ENCODE measurements at regions not wholly inside any gene's neighbourhood (a gene's known extent, or its start where the extent isn't known, plus 50 kb on each side); places are given as distances from the start of the nearest gene placed in this dataset.

- TF ChIP-seq NFYB (CRISPR knock-in tag; conservative IDR thresholded peaks at IDR 0.05; ENCODE audit: low read depth) (no peak), ZSCAN18 (CRISPR knock-in tag; IDR thresholded peaks at IDR 0.05) (no peak), NR2C2 (CRISPR knock-in tag; IDR thresholded peaks at IDR 0.05) (no peak), HMGA2 (CRISPR knock-in tag; IDR thresholded peaks at IDR 0.05) (no peak), ZBTB21 (CRISPR knock-in tag; IDR thresholded peaks at IDR 0.05; ENCODE audit: borderline replicate concordance) (no peak), ZNF396 (CRISPR knock-in tag; IDR thresholded peaks at IDR 0.05; ENCODE audit: borderline replicate concordance) (no peak), SMAD3 (CRISPR knock-in tag; IDR thresholded peaks at IDR 0.05; ENCODE audit: borderline replicate concordance) (no peak), CREB1 (CRISPR knock-in tag; IDR thresholded peaks at IDR 0.05) (no peak), EMX1 (CRISPR knock-in tag; IDR thresholded peaks at IDR 0.05) (no peak), ZNF219 (CRISPR knock-in tag; IDR thresholded peaks at IDR 0.05; ENCODE audit: borderline replicate concordance) (no peak), SOX15 (CRISPR knock-in tag; IDR thresholded peaks at IDR 0.05) (no peak), ZNF423 (CRISPR knock-in tag; IDR thresholded peaks at IDR 0.05) (no peak), GTF2I (CRISPR knock-in tag; conservative IDR thresholded peaks at IDR 0.05) (no peak), JAZF1 (CRISPR knock-in tag; IDR thresholded peaks at IDR 0.05) (no peak), CREM (CRISPR knock-in tag; IDR thresholded peaks at IDR 0.05) (no peak)
- TF ChIP-seq, protein P1, sequence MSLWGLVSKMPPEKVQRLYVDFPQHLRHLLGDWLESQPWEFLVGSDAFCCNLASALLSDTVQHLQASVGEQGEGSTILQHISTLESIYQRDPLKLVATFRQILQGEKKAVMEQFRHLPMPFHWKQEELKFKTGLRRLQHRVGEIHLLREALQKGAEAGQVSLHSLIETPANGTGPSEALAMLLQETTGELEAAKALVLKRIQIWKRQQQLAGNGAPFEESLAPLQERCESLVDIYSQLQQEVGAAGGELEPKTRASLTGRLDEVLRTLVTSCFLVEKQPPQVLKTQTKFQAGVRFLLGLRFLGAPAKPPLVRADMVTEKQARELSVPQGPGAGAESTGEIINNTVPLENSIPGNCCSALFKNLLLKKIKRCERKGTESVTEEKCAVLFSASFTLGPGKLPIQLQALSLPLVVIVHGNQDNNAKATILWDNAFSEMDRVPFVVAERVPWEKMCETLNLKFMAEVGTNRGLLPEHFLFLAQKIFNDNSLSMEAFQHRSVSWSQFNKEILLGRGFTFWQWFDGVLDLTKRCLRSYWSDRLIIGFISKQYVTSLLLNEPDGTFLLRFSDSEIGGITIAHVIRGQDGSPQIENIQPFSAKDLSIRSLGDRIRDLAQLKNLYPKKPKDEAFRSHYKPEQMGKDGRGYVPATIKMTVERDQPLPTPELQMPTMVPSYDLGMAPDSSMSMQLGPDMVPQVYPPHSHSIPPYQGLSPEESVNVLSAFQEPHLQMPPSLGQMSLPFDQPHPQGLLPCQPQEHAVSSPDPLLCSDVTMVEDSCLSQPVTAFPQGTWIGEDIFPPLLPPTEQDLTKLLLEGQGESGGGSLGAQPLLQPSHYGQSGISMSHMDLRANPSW (CRISPR knock-in tag; conservative IDR thresholded peaks at IDR 0.05; ENCODE audit: low read depth) = no peak
- TF ChIP-seq, protein P2, sequence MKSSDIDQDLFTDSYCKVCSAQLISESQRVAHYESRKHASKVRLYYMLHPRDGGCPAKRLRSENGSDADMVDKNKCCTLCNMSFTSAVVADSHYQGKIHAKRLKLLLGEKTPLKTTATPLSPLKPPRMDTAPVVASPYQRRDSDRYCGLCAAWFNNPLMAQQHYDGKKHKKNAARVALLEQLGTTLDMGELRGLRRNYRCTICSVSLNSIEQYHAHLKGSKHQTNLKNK (CRISPR knock-in tag; IDR thresholded peaks at IDR 0.05) = no peak
- TF ChIP-seq, protein P3, sequence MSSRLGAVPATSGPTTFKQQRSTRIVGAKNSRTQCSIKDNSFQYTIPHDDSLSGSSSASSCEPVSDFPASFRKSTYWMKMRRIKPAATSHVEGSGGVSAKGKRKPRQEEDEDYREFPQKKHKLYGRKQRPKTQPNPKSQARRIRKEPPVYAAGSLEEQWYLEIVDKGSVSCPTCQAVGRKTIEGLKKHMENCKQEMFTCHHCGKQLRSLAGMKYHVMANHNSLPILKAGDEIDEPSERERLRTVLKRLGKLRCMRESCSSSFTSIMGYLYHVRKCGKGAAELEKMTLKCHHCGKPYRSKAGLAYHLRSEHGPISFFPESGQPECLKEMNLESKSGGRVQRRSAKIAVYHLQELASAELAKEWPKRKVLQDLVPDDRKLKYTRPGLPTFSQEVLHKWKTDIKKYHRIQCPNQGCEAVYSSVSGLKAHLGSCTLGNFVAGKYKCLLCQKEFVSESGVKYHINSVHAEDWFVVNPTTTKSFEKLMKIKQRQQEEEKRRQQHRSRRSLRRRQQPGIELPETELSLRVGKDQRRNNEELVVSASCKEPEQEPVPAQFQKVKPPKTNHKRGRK (CRISPR knock-in tag; IDR thresholded peaks at IDR 0.05; ENCODE audit: borderline replicate concordance) = no peak
- TF ChIP-seq, protein P4, sequence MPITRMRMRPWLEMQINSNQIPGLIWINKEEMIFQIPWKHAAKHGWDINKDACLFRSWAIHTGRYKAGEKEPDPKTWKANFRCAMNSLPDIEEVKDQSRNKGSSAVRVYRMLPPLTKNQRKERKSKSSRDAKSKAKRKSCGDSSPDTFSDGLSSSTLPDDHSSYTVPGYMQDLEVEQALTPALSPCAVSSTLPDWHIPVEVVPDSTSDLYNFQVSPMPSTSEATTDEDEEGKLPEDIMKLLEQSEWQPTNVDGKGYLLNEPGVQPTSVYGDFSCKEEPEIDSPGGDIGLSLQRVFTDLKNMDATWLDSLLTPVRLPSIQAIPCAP (CRISPR knock-in tag; IDR thresholded peaks at IDR 0.05) = no peak
- TF ChIP-seq, protein P5, sequence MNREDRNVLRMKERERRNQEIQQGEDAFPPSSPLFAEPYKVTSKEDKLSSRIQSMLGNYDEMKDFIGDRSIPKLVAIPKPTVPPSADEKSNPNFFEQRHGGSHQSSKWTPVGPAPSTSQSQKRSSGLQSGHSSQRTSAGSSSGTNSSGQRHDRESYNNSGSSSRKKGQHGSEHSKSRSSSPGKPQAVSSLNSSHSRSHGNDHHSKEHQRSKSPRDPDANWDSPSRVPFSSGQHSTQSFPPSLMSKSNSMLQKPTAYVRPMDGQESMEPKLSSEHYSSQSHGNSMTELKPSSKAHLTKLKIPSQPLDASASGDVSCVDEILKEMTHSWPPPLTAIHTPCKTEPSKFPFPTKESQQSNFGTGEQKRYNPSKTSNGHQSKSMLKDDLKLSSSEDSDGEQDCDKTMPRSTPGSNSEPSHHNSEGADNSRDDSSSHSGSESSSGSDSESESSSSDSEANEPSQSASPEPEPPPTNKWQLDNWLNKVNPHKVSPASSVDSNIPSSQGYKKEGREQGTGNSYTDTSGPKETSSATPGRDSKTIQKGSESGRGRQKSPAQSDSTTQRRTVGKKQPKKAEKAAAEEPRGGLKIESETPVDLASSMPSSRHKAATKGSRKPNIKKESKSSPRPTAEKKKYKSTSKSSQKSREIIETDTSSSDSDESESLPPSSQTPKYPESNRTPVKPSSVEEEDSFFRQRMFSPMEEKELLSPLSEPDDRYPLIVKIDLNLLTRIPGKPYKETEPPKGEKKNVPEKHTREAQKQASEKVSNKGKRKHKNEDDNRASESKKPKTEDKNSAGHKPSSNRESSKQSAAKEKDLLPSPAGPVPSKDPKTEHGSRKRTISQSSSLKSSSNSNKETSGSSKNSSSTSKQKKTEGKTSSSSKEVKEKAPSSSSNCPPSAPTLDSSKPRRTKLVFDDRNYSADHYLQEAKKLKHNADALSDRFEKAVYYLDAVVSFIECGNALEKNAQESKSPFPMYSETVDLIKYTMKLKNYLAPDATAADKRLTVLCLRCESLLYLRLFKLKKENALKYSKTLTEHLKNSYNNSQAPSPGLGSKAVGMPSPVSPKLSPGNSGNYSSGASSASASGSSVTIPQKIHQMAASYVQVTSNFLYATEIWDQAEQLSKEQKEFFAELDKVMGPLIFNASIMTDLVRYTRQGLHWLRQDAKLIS (CRISPR knock-in tag; IDR thresholded peaks at IDR 0.05; ENCODE audit: borderline replicate concordance) = no peak
- Mint-ChIP-seq H3K27me3 (ENCODE audit: low read depth) (no peaks in the 10 kb centered on the region), H3K9me3 (peaks cover 1% of the 10 kb centered on the region; the same call in 1 of the 2 replicates), H3K27ac (no peak overlapping the region), H3K36me3 (no peaks in the 10 kb centered on the region), H3K4me3 (no peak overlapping the region), H3K4me1 (no peaks in the 10 kb centered on the region)
- DNase-seq (ENCODE audit: low spot score) (no peak), ATAC-seq (no peak)
- ChIA-PET POLR2A (no interaction called here), CTCF (no interaction called here)
Observed at GRCh38 chr5:130488252-130488651, 584.0 kb downstream of the CHSY3 start.
